ENCODE measurements at regions not wholly inside any gene's neighbourhood (a gene's known extent, or its start where the extent isn't known, plus 50 kb on each side); places are given as distances from the start of the nearest gene placed in this dataset.

DNA sequence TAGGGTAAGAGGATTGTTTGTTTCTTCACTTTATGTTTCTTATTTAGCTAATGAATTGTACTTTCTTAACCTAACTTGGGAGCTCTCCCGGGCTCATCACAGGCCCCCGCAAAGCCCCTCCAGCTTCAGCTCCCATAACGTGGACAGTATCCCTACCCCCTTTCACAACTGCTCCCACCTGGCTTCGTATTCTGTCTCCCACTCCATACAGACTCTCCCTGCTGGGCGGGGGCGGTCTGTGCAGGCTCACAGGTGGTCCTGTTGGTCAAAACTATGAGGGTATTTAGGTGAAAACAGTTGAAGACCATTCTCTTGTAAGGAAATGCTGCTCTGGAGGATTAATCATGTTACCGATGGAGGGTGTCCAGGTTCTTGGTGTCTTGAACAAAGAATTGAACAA, 805.3 kb downstream of the SEMA5A start:
- no peak for DNase-seq

DNA sequence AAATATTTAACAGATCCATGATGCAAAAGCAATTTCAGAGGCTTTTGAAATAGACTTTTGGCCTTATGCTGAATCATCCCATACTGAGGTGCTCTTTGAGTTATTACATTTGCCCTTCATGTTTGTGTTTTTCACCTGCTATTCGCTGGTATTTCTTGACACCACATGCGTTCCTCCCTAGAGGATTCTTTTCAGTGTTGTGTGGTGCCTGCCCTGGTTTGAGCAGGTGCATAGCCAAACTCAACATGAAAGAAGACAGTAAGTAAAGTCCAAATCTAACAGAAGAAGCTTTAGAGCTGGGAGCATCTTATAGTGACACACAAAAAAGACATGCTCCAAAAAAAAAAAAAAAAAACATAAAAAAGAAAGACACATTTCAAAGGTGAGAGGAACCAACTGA, 796.3 kb downstream of the SEMA5A start:
- no peak for DNase-seq

DNA sequence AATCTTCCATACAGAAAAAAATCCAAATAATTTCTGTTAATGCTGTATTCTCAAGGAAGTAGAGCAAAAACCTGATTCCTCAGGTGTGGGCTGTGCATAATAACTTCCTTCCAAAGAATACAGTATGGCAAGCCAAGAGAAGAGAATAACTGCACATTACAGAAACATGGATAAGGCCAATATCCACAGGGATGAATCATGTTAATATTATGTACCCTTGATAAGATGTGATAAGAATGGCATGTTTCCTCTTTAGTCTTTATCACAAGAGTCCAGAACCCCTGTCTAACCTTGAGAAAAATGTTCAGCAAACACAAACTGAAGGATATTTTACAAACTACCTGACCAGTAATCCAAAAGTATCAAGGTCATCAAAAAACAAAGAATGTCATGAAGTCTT, 795.8 kb downstream of the SEMA5A start:
- no peak for DNase-seq

DNA sequence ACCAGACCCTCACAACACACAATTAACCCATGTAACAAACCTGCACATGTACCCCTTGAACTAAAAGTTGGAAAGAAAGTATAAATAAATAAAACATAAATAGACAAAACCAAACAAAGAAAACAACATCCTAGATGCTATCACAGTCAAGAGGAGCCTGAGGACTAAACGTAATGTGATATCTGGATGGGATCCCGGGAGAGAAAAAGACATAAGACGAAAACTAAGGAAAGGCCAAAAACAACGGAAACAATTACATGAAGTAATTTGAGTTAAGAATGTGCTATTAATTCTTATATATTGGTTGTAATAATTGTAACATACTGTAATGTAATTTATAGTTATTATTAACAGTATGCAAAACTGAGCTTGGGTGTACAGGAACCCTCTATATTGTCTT, 793.9 kb downstream of the SEMA5A start:
- no peak for DNase-seq

DNA sequence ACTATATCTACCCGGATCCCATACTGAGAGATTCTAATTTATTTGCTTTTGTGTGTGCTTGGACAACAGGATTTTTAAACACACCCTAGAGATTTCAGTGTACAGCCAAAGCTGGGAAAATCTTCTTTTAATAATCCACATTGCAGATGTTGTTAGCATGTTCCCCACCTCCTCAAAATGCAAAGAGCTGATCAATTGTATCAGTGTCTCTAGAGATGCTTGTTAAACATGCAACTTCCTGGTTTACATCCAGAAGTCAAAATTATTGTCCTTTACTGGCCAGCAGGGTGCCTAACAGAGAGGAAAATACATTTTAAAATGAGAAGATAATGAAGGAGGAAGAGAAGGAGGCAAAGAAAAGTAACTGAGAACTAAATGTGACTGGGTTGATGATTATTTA, 793.3 kb downstream of the SEMA5A start:
- DNase-seq = no peak

DNA sequence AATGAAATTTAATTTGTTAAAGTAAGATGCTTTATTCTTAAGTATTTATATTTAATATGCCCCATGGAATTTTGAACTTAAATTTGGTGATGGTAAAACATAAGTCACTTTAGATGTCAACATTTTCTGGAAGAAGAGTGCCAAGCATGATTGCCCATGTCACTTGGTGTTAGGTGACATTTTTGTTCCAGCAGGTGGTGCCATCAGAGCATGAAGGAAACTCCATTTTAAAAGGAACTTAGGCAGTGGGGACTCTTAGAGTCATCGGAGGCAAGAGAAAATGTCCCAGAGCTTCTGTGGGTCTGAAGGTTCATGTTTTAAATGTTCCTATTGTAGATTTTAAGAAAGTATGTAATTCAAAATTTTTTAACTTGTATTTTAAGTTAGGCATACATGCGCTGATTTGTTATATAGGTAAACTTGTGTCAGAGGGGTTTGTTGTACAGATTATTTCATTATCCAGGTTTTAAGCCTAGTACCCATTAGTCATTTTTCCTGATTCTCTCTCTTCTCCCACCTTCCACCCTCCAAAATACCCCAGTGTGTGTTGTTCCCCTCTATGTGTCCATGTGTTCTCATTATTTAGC, 789.3 kb downstream of the SEMA5A start:
- no peak for DNase-seq

DNA sequence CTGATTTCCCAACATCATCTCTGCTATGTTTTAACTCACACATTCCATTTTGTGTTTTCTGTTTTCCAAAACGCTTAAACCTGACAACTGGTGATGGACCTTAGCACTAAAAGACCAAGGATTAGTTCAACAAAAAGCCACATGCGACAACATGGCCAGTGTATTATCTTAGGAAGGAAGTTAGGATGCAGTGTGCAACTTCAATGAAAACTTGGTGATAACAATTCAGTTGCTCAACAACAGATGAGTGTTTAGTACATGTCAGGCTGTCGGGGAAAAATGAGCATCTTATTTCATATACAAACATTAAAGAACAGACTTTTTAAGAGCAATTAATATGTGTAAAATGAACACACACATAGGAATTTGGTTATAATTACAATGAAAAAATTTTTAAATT, 780.0 kb downstream of the SEMA5A start:
- DNase-seq = no peak

DNA sequence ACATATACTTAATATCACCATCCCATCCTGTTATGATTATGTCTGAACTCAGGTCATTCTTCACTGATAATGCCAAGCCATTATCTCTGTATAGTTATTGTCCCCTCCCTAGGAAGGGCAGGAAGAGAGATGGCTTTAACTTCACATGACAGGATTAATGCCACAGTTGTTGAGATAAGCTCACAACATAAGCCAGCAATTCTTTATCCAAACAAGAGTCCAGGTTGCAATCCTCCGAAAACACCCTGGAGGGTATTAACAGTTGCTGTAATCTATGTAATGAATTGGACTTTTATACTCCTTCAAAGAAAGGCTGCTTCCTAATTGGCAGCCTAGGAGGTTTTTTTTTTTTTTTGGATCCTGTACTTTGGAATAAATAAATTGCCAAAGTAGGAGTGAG, 779.4 kb downstream of the SEMA5A start:
- no peak for DNase-seq

DNA sequence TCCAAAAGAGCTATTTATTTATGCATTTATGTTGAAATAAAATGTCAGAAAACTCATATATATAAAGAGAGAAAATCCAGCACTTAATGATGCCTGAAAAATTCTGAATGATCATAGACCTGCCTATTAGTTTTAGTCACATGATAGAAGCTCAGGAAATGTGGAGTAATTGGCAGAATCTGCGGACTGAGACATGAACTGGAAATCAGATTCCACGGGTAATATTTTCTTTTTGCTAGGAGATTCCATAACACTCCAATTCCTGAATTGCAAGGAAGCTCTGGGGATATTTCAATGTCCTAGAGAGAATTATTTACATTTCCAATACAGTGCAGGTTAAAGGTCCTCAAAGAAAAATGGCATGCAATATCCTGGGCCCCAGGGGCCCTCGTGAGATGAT, 778.8 kb downstream of the SEMA5A start:
- no peak for DNase-seq

DNA sequence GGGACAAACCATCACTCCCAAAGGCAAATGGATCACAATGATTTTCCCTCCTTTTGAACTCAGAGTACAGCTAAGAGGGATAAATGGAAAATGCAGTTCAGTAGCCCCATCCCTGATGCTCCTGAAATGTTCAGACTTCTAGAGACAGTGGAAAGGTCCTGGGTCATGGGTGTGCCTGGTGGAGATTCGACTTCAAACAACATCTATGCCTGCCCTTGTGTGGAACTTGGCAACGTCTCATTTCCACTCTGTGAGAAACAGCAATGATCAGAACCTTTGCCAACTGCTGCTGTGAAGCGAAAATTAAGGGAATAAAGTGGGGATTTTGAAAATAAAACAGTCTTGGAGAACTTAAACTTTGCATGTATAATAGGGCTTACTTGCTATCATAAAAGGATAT, 778.1 kb downstream of the SEMA5A start:
- DNase-seq = no peak

DNA sequence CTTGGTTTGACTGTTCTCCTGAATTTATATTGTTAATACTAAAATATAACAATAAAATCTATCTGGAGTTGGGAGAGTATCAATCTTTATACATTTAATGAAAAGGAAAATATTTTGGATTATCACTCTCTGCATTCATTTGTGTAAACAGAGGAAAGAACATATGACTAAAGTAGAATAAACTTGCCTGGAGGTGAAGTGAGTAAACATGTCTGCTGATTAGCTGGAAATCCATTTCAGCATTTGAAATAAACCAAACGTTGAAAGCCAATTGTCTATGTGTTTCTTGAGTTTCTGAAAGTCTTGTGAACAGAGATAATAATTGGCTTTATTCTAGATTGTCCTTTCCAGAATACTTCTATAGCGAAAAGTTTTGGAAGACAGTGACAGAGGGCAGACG, 776.2 kb downstream of the SEMA5A start:
- DNase-seq = no peak

DNA sequence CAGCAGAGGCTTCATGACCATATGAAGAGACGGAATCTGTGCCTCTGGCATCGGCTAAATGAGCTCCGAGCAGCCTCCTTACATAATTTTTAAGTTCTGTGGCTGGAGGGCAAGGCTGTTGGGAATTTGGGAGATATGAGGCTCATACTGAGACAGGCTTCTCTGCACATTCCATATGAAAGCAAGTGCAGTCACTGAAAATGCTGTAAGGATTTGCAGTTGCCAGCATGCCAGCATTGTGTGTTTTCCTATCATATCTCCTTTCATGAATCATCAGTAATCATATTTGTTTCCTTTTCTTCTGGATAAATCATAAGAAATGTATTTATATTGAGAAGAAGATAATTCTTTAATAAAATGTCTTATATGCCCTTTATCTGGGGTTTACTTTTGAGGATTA, 775.4 kb downstream of the SEMA5A start:
- DNase-seq = no peak

DNA sequence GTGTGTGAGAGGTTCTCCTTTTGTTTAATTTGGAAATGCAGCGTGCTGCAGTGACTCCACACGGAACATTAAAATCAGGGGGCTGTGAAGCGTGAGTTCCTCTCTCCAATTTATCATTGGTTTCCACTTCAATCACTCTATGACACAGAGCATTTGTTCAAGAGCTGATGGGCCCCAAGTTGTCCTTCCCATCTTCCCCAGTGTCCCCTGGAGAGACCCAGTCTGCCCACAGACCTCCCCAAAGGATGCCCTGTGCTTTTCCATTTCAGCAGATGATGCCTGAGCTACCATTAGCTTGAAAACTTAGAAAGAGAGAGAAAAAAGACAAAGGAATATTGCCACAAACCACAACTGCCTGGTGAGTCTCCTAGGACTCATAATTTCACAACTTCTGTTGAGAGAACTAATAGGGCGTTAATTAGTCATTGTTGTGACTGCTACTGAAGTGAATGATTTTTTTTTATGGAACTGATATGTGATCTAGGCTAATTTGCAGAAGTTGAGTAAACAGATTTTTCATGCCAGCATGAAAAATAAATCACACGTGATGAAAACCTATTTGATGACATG, 772.7 kb downstream of the SEMA5A start:
- no peak for DNase-seq

DNA sequence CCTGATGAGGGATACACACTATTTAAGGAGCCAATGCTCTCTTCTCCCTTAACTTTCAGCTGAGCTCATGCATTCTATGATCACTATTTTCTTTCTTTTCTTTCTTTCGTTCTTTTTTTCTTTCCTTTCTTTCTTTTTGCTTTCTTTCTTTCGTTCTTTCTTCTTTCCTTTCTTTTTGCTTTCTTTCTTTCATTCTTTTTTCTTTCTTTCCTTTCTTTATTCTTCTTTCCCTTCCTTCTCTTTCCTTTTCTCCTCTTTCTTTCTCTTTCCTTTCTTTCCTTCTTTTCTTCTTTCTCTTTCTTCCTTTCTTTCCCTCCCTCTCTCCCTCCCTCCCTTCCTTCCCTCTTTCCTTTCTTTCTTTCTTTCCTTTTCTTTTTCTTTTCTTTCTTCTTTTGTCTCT, 761.2 kb downstream of the SEMA5A start:
- no peak for DNase-seq

DNA sequence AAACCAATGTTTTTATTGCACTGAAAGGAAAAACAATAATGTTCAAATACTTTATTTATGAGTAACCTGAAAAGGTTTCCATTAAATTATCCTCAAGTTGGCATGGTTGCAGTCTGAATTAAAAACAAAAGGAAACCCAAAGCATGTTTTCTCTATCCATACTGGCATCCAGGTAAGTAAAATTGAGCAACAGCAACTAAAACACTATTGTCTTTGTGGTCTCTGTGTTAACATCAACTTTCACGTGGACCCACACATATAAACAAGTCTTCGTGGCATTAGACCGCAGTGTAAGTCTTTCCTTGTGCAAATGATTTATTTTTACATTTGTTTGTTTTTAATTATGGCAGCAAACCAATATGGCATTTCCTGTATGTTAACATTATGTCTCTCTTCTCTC, 757.6 kb downstream of the SEMA5A start:
- DNase-seq = no peak

DNA sequence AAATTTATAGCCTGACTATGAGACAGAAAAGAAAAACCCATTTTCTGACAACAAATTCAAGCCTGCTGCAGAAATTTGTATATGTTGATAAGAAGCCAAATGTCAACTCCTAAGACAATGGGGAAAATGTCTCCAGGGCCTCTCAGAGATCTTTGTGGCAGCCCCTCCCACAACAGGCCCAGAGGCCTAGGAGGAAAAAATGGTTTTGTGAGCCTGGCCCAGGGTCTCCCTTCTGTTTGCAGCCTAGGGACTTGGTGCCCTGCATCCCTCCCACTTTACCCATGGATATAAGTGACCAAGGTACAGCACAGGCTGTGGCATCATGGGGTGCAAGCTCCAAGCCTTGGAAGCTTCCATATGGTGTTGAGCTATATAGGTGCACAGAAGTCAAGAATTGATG, 740.2 kb downstream of the SEMA5A start:
- no peak for DNase-seq

DNA sequence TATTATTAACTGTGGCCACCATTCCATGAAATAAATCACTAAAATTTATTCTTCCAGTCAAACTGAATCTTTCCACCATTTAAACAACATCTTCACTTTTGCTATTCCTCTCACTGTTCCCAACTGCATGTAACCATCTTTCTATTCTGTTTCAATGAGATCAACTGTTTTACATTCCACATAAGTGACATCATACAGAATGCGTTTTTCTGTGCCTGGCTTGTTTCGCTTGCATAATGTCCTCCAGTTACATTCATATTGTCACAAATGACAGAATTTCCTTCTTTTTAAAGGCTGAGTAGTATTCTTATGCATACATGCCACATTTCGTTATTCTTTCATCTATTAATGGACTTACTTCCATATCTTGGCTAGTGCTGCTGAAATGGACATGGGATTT, 738.2 kb downstream of the SEMA5A start:
- no peak for DNase-seq

DNA sequence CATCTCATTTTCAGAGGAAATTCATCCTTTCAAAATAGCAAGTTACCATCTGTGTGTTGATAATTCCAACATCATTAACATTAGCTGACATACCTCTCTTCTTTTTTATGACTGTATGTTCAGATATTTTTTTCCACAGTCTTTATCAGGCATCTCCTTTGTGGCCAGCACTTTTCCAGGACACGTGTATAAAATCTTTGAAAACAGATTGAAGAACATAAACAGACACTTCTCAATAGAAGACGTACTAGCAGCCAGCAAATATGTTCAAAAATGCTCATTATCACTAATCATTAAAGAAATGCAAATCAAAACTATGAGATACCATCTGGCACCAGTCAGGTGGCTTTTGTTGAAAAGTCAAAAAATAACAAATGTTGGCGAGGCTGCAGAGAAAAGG, 734.3 kb downstream of the SEMA5A start:
- no peak for DNase-seq

DNA sequence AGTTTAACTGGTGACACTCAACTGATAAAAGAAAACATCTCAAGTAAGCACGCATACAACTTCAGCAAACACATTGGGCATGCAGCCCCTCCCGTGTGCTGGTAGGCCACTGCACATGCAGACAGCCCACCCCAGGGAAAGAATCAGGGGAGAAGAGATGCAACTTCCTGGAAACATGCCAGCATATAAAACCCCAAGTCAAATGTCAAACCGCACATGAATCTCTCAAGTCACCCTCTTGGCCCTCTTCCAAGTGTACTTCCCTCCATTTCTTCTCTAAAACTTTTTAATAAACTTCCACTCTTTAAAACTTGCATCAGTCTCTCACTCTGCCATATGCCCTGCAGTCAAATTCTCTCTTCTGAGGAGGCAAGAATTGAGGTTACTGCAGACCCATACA, 732.7 kb downstream of the SEMA5A start:
- no peak for DNase-seq

DNA sequence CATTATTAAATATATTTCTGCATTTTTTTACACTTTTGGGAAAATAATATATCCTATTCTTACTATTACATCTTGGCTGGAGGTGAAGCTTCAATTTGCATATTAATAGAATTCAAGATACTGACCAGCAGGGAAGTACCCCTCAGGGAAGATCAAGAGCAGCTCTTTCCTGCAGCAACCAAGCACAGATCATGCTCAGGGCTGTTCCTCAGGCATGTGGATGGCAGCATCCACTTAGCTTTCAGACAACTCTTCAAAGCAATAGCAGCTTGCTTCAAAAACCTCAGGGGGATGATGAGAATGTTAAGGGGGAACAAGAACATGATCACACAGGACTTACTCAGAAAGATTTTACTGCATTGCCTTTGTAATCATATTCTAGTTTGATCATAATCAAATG, 731.8 kb downstream of the SEMA5A start:
- no peak for DNase-seq

DNA sequence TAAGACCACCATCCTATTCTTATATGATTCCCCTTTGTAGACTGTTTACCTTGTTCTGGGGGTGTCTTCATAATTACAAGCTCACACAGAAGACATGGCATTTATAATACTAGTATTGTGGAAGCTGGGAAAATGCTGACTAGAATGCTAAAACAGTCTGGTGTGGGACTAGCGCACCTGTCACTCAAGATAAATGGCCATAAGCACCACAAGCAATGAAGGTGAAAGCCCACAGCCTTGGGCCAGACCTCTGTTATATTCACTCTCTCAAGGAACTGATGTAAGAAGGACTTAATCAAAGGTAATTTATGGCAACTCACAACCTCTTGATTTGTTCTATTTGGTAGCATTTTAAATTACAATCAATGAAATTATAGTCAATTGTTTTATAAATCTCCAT, 721.5 kb downstream of the SEMA5A start:
- DNase-seq = no peak

DNA sequence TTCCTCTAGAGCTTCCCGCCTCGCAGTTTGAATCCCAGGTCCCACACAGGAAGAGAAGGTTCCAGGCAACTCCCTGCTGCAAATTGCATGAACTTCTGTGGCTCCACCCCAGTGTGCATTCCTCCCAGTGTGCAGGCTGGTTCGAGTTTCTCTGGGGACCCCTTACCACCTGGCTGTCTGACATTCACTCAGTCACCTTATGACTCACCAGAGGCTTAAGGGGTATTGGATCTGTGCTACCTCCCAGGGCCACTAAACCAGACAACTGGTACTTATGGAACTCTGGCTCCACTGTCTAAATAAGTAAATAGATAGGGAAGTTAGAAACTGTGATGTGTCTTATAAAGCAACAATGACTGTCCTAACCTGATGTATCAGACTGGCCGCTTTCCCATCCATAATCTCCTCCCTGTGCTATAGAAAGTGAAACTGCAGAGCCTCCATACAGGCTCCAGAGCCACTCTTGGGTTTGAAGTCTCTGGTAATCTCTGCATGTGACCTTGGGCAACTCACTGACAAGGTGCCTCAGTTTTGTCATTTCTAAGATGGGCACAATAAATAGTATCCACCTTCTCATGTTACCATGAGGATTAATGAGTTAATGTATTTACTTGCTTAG, 720.6 kb downstream of the SEMA5A start:
- no peak for DNase-seq

DNA sequence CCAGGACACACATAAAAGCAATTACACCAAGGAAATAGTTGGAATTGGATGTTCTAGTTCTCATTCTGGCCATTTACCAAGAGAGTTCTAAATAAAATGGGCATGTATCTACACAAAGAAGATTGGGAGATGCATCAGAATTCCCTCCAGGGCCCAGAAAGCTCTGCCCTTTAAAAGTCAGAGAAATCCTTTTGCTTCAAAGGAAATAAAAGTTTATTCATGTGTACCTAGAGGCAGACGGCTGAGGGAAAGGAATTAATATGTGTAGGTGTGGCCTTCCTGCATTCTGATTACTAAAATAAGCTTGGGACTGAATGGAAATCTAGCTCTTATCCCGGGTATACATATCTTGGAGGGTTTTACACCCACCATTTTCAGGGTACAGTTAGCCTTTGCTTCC, 719.4 kb downstream of the SEMA5A start:
- no peak for DNase-seq

DNA sequence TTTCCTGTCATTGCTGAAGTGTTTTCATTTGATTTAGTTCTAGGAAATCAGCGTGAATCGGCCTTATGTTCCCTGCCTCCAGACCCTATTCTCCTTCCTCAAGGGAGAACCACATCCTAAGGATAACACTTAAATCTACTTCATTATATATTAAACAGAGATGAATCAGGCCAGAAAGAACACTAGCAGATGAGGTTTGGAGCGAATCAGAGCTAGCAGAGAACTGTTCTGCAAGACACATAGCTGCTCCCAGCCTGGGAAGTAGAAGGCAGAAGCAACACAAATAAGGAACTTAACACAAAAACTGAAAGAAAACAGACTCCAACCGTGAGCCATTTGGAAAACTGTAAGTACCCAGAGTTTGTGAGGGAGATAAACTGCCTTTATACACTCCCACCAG, 718.2 kb downstream of the SEMA5A start:
- DNase-seq = no peak

All from activated CD4-positive, alpha-beta T cell treated with anti-CD3 and anti-CD28 coated beads for 48 hours (primary cell).